Panc1 (cell line): ENCODE measurements at regions not wholly inside any gene's neighbourhood (a gene's known extent, or its start where the extent isn't known, plus 50 kb on each side); places are given as distances from the start of the nearest gene placed in this dataset.

Experiments used
- CTCF ChIP-seq: fragments of 450-650 bp; IDR thresholded peaks from 2 replicates; pipeline ENCODE4 v1.5.1; 2017; ENCODE audit warnings: mild to moderate bottlenecking
- TCF7L2 ChIP-seq: IDR thresholded peaks from 2 replicates; pipeline ENCODE4 v1.6.1; 2011; ENCODE audit warnings: mild to moderate bottlenecking, low read depth, low read length, inconsistent platforms

DNA sequence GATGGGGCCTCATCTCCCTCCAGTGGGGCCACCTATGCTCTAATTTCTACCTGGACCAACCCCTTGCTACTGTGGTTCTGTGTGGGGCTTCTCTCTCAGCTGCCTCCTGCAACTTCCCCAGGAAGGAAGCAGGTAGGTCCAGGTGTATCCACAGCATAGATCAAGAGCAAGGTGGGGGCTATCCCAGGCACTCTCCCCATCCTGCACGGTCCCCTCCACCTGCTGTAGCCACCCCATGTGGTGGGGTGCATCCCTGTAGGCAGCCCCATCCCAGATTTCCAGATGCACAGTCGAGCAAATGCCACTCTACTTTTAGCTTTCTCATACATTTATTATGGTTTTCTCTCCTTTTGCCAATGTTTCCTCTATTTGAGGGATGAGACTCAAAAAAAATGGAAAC, 156.1 kb downstream of the FBXO15 start:
- TF ChIP-seq CTCF (no peak), TCF7L2 (no peak)
